Lower leg skin (tissue), 3 donors: ENCODE measurements at regions not wholly inside any gene's neighbourhood (a gene's known extent, or its start where the extent isn't known, plus 50 kb on each side); places are given as distances from the start of the nearest gene placed in this dataset.

ENCODE experiments used
- CTCF ChIP-seq, 3 donors: fragments of 450-650 bp; IDR thresholded peaks; one replicate each; pipeline ENCODE4 v1.5.1; 2016; ENCODE audit warnings: antibody characterized with exemption in 3 of 3, mild to moderate bottlenecking in 3 of 3, moderate library complexity in 2 of 3
- POLR2A ChIP-seq, 2 donors: fragments of 450-650 bp; IDR thresholded peaks; one replicate each; pipeline ENCODE4 v1.6.1; 2016 to 2017; ENCODE audit warnings: antibody characterized with exemption in 2 of 2, mild to moderate bottlenecking in 1 of 2, moderate library complexity in 1 of 2

- TF ChIP-seq POLR2A (IDR thresholded peaks at IDR 0.05) (no peak), CTCF (IDR thresholded peaks at IDR 0.05) (no peak)
Measured at GRCh38 chr10:65335311-65335710, 1590.5 kb upstream of the LRRTM3 start.
